ENCODE measurements at regions not wholly inside any gene's neighbourhood (a gene's known extent, or its start where the extent isn't known, plus 50 kb on each side); places are given as distances from the start of the nearest gene placed in this dataset.
"Not testable (repeated sequence)": the region's sequence is repeated elsewhere in the genome, so short reads cannot be mapped to it uniquely, and the experiment has no call there.

DNA sequence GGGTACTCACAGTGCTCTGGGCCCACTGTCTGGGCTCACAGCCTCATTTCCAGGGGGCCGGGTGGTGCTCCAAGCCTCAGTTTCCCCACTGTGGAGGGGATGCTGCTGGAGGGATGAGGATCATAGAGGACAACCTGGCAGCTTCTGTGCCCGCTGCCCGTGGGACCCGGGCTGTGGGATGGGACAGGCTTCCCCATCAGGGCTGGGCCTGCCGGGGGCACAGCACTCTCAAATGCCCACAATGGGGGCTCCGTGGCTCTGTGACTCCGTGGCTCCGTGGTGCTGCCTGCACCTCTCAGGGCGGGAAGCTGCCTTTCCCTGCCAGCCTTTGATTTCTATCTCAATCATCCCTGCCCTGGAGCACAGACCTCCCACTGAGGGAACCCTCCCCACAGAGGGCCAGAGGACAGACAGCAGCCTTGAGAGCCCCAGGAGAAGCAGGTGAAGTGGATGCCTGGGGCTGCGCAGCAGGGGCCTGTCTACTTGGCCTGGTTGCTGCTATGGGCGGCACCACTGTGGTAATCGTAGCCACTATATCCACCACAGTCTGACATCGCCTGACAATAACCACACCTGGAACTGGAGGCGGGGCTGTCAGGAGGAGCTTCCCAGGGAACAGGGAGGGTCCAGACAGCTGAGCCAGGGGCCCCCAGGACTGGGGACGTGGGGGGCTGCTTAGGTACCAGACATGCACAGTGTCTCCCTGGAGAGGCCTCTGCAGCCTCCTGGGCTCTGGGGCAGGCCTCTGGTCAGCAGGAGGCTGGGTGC is 375.9 kb downstream of the TMEM121 start:
- DNase-seq (ENCODE audit: low spot score): no peak

DNA sequence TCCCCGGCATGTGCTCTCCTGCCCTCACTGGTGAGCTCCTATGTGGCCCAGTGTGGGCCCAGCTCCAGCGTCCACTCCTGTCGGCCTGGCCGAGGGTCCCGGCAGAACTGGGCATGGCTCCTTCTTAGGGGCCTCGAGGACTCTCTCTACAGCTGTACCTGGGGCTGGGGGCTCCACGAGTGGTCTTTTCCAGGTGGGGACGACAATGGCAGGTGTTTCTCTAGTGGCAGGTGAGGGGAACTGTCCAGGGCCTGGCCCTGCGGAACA is 376.4 kb downstream of the TMEM121 start:
- DNase-seq (ENCODE audit: low spot score): not testable (repeated sequence)

DNA sequence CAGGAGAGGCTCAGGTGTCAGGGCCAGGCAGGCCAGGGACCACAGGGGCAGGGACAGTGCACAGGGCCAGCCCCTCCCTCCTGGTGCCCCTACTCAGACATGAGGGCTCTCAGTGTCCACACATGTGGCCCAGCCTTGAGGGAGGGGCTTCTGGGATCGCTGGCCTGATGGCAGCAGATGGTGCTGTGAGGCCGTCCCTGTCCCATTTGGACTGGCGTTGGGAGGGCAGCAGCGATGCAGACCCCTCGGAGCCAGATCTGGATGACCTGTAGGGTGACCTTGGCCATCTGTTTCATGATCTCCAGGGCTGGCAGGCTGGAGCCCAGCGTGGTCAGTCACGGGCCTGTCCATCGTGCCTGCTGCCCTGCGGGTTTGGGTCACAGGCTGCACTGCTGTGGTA is 377.6 kb downstream of the TMEM121 start:
- no peak for DNase-seq (ENCODE audit: low spot score)

DNA sequence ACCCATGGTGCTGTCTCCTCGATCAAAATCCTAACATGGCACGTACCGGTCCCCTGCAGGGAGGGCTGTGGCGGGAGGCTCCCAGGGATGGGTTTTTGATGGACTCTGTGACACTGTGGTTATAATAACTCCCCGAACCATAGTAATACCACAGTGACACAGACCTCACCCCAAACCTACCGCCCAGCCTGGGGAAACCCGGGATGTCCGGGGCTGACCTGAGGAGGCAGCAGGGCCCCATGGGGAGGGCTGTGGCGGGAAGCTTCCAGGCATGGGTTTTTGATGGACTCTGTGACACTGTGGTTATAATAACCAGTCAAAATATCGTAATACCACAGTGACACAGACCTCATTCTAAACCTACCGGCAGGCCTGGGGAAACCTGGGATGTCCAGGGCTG is 378.0 kb downstream of the TMEM121 start:
- no peak for DNase-seq (ENCODE audit: low spot score)

DNA sequence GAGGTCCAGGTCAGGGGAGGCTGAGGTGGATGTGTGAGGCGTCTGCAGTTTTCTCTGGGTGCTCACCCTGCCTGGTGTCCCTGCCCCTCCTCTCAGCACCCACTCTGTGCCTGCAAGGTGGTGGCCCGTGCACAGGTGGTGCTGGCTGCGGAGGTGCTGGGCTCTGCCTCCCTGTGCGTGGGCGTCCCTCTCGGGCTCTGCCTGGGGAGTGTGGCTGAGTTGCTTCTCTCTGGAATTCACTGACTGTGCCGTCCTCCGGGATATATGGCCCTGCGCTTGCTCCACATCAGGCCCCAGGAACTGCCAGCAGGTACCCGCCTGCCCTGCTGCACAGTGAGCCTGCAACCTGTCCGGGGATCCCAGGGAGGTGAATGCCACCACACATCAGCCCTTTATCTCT is 379.1 kb downstream of the TMEM121 start:
- no peak for DNase-seq (ENCODE audit: low spot score)

DNA sequence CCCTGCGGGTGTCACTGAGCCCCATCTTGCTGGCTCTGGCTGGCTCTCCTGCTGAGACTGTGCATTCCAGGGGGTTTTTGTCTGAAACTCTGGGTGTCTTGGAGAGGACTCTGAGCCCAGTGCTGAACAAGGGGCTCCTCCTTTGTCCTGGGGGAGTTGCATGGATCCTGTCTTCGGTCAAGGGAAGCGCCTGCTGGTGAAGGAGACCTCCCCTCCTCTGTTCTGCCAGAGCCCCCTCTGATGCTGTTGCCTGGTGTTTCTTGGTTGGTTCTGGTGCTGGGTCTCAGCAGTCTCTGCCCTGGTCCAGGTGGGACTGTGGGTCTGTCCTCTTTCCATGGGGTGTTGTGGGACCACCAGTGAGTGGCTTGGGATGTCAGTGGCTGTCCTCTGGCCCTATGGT is 380.9 kb downstream of the TMEM121 start:
- no peak for DNase-seq (ENCODE audit: low spot score)

DNA sequence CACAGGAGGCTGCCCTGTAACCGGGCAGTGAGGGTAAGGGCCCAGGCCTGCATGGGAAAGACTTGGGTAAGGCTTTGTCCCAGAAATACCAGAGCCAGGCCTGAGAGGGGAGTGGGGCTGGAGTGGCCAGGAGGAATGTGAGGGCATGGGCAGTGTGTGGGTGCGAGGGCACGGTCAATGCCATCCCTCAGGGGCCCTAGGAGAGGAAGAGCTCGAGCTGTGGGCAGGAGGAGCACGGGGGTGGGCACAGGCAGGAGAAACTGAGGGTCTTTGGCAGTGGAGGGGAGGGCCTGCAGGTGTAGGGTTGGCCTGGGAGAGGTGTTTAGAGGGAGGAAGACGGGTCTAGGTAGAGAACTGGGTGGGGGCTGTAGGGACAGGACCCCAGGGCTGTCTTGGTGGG is 381.6 kb downstream of the TMEM121 start:
- no peak for DNase-seq (ENCODE audit: low spot score)

DNA sequence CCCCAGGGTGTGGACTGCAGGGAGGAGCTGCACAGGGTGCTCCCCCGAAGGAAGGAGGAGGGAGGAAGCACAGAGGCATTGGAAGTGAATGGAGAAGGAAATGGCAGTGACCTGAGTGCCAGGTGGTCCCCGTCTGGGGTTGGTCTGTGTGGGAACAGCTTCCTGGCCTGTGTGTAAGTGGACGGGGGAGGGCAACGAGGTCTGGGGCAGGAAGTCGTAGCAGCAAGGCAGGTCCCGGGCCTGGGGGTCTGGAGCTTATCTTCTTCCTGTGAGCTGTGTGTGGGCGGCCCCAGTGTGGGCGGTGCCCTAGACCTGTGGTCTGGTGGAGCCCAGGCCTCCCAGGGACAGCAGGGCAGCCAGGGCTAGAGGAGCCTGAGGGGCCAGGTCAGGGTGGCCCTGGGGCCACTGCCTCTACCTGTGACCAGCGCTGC is 382.1 kb downstream of the TMEM121 start:
- no peak for DNase-seq (ENCODE audit: low spot score)

DNA sequence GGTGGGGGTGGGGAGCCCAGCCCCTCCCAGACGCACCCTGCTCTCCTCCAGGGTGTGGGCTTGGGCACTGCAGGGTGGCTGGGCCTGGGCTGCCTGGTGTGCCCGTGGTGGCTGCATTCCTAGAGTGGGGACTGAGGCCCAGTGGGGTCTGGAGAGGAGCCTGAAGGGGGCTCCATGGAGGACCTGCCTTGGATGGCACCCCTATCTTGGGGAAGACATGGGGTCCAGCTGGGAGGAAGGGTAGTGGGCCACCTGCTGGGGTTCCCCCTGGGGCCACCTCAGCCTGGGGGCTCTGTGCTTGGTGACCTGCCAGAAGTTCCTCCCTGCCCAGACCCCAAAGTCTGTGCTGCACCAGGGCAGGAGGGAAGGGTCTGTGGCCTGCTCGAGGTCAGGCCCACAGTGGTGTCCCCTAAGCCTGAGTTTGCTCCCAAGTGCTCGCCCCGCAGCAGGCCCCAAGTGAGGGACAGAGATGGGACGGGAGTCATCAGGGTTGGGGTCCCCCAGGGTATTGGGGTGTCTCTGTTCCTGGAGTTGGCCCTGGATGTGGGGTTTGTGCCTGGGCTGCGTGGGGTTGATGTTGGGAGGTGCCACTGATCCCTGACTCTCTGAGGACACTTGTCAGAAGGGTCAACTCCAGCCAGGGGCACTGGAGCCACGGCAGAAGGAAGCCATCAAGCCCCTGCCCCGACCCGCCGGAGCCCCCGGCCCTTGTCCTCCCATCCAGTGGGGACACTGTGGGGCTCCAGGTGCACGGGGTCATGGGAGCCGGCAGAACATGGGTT is 382.9 kb downstream of the TMEM121 start:
- DNase-seq (ENCODE audit: low spot score): no peak

DNA sequence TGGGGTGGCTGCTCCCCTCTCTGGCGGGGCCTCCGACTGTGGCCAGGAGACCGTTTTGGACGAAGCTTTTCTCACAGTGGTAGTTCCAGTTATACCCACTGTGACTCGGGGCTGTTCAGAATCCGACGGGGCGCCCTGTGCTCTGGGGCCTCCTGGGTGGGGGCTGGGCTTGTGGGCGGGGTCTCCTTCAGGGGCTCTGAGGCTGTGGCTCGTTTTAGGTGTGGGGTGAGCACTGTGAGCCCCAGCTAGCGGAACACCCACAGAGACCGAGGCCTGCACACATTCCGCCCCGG is 383.4 kb downstream of the TMEM121 start:
- DNase-seq (ENCODE audit: low spot score): not testable (repeated sequence)

DNA sequence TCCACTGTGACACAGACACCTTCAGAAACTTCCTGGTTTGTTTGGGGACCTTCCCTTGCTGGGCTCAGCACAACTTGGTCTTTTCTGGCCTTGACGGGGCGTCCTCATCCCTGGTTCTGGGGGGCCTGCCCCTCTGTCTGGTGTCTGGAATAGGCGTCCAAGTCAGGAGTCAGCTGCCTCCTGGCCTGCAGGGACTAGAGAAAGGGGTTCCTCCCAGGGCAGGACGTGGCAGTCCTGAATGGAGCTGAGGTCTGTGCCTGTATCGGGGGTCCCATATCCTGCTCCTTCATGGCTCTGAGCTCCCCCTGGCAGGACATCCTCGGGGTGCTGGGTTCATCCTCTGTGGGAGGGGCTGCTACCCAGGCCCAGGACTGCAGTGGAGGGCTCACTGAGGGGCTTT is 384.0 kb downstream of the TMEM121 start:
- DNase-seq (ENCODE audit: low spot score): no peak

DNA sequence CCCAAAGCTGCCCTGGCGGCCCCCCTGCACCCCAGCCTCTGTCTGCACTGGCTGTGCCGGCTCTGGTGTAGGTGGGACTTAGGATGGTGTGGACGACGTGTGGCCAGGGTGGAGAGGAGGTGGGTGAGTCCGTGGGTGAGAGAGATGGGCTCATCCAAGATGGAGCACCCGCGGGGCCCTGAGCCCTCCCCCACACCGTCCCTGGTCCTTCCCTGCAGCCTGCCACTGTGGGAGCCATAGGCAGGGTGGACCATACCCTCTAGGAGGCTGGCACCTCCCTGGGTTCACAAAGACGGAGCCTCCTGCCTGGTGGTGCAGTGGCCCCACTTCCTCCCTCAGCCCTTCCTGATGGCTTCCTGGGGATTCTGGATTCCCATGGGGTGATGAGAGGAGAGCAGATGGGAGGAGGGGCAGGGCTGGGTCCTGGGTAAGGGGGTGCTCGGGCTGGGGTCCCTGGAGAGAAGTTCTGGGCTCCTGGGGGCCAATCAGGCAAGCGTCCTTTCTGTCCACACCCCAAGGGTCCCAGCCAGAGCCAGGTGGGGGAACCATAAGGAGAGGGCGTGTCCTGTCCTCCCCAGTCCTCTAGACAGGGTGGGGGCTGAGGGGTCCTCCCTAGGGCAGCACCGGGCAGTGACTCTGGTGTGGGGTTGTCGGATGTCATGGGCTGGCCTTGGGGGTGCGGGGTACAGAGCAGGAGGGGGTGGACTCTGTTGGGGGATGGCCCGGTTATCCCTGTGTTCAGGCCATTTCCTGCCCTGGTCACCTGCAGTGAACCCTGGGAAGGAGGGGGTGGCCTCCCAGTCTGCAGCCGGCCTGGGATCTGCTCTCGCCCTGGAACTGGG is 384.8 kb downstream of the TMEM121 start:
- DNase-seq (ENCODE audit: low spot score): no peak

DNA sequence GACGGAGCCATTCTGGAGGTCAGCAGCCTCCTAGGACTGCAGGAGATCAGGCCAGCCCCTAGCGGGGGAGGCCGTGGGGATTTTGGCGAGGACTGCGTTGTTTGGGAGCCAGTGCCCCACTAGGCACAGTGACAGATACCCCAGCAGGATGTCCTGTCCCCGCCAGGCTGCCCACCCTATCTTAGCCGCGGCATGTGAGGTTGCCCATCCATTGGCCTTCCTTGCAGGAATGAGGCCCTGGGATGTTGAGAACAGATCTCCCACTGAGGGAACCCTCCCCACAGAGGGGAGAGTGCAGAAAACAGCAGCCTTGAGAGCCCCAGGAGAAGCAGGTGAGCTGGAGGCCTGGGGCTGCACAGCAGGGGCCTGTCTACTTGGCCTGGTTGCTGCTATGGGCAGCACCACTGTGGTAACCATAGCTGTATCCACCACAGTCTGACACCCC is 385.5 kb downstream of the TMEM121 start:
- DNase-seq (ENCODE audit: low spot score): not testable (repeated sequence)

DNA sequence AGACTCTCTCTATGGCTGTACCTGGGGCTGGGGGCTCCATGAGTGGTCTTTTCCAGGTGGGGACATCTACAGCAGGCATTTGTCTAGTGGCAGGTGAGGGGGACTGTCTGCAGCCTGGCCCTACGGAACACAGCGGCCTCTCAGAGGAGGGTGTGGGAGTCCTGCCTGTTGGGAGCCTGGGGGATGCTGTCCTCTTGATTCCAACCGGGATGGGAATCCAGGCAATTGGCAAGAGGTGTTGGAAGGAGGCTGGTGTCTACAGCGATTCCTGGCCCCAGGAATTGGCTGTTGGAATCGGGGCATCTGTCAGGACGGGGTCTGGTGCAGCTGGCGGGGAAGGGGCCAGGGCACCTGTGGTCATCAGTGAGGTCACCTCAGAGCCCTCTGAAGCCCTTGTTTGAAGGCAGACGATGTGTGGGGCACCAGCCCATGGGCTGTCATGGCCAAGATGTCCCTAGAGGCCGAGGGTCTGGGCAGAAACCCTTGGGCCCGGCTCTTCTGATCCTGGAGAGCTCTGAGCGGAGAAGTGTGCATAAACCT is 386.3 kb downstream of the TMEM121 start:
- DNase-seq (ENCODE audit: low spot score): no peak

DNA sequence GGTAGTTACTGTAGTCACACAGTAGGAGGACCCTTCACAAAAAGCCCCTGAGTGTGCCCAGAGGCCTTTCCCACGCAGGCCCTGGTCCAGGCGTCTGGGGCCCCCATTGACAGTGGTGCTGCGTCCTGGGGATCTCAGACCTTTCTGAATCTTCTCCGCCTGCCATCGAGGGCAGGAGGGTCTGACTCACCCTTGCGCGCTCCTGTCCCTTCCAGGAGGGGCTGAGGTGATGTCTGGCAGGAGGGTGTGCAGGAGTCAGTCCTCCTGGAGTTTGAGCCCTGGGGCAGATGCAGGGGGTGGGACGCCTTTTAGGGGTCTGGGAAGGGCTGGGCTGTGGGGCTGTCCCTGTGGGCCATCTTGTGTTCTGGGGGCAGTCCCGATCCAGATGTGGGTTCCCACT is 386.8 kb downstream of the TMEM121 start:
- no peak for DNase-seq (ENCODE audit: low spot score)

DNA sequence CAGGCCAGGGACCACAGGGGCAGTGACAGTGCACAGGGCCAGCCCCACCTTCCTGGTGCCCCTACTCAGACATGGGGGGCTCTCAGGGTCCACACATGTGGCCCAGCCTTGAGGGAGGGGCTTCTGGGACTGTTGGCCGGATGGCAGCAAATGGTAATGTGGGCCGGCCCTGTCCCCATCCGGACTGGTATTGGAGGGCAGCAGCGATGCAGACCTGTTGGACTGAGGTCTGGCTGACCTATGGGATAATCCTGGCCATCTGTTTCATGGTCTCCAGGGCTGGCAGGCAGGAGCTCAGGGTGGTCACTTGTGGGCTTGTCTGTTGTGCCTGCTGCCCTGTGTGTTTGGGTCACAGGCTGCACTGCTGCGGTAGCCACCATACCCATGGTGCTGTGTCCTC is 387.5 kb downstream of the TMEM121 start:
- DNase-seq (ENCODE audit: low spot score): no peak

DNA sequence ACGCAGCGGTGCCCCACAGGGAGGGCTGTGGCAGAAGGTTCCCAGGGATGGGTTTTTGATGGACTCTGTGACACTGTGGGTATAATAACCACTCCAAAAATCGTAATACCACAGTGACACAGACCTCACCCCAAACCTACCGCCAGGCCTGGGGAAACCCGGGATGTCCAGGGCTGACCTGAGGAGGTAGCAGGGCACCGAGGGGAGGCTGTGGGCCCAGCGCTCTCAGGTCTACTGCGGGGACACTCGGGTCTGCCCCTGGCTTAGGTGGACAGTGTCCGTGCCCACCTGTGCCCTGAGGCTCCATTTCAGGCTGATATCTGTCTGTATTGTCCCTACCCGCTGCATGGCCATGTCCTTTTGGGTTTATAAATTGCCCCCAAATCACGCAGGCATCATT is 387.9 kb downstream of the TMEM121 start:
- DNase-seq (ENCODE audit: low spot score): not testable (repeated sequence)

DNA sequence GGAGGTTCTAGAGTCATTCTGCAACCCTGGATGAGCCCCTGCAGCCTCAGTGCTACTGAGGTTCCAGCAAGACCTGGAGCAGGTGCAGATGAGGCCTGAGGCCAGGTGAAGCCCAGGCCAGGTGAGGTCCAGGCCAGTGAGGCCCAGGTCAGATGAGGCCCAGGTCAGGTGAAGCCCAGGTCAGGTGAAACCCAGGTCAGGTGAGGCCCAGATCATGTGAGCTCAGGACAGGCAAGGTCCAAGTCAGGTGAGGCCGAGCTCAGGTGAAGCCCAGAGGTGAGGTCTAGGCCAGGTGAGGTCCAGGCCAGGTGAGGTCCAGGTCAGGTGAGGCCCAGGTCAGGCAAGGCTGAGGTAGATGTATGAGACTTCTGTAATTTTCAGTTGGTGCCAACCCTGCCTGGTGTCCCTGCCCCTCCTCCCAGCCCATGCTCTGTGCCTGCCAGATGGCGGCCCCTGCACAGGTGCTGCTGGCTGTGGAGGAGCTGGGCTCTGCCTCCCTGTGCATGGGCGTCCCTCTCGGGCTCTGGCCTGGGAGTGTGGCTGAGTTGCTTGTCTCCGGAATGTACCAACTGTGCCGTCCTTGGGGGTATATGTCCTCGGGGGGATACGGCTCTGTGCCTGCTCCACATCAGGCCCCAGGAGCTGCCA is 388.5 kb downstream of the TMEM121 start:
- no peak for DNase-seq (ENCODE audit: low spot score)

DNA sequence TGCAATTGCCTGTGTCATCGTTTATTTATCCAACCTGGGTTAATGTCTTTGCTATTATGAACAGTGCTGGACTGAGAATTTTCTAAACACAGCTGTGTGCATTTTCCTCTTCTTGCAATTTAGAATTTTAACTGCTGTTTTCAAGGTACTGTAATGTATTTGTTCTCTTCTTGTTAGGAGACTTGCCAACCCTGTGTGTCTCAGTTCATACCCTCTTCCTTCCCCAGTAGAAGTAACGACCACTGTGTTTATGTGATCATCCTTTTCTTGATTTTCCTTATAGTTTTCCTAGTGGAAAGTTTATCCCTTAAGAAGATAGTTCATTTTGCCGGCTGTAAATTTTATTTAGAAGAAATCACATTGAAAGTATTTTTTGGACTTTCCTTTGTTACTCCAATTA is 389.2 kb downstream of the TMEM121 start:
- not testable (repeated sequence) for DNase-seq (ENCODE audit: low spot score)

DNA sequence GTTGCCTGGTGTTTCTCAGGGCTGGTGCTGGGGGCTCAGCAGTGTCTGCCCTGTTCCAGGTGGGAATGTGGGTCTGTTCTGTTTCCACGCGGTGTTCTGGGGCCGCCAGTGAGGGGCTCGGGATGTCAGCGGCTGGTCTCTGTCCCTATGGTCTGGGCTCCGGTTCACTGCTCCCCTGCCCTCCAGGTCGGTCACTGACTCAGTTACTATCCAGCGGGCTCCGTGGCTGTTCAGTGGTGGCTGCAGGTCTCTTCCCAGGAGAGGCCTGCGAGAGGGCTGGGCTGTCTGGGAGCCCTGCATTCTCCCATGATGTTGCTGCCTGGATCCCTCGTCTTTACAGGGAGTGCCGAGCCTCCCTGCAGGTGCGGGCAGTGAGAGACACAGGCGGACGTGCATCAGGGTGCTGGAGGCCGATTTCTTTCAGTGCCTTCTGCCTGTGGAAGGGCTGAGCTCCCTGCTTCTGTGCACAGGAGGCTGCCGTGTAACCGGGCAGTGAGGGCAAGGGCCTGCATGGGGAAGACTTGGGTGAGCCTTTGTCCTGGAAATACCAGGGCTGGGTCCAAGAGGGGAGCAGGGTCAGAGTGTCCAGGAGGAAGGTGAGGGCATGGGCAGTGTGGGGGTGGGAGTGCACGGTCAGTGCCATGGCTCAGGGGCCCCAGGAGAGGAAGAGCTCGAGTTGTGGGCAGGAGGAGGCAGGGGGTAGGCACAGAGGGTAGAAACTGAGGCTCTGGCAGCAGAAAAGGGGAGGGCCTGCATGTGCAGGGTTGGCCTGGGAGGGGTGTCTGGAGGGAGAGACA is 391.0 kb downstream of the TMEM121 start:
- DNase-seq (ENCODE audit: low spot score): not testable (repeated sequence)

DNA sequence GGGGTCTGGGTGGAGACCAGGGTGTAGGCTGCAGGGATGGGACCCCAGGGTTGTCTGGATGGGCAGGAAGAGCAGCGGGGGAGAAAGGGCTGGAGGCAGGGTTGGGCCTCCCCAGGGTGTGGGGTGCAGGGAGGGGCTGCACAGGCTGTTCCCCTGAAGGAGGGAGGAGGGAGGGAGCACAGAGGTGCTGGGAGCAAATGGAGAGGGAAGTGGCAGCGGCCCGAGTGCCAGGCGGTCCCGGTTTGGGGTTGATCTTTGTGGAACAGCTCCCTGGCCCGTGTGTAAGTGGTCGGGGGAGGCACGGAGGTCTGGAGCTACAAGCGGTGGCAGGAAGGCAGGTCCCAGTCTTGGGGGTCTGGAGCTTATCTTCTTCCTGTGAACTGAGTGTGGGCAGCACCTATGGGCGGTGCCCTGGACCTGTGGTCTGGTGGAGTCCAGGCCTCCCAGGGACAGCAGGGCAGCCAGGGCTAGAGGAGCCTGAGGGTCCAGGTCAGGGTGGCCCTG is 391.6 kb downstream of the TMEM121 start:
- no peak for DNase-seq (ENCODE audit: low spot score)

All from AG20443 (cell line).